WTC11 (cell line): ENCODE measurements at regions not wholly inside any gene's neighbourhood (a gene's known extent, or its start where the extent isn't known, plus 50 kb on each side); places are given as distances from the start of the nearest gene placed in this dataset.

ENCODE experiments used
- ATAC-seq: fragments of 200-7000 bp; cut with Tn5 transposase; 2 replicates; pipeline ENCODE4 v1.10.0; 2021; ENCODE audit warnings: mild to moderate bottlenecking, moderate library complexity
- CTCF ChIA-PET: fragments of 300-600 bp; sonication (Branson Sonifier 250); formaldehyde crosslinking; loops from one replicate; lab custom pipeline; 2021; ENCODE audit warnings: antibody characterized with exemption; lab: Charles Lee
- POLR2A ChIA-PET: fragments of 350-600 bp; sonication (Branson Sonifier 250); formaldehyde crosslinking; loops from one replicate; lab custom pipeline; 2021; ENCODE audit warnings: antibody characterized with exemption; lab: Charles Lee
- DNase-seq: peaks from one replicate; pipeline ENCODE4 v3.0.0; 2021; ENCODE audit warnings: low spot score
- H3K27ac Mint-ChIP-seq: 2 replicates; pipeline ENCODE4 v1.8.0; 2021; ENCODE audit warnings: mixed read lengths
- H3K27me3 Mint-ChIP-seq: 2 replicates; pipeline ENCODE4 v1.8.0; 2021; ENCODE audit warnings: low read depth, mild to moderate bottlenecking, moderate library complexity, mixed read lengths
- H3K36me3 Mint-ChIP-seq: 2 replicates; pipeline ENCODE4 v1.8.0; 2021; ENCODE audit warnings: mixed read lengths
- H3K4me1 Mint-ChIP-seq: 2 replicates; pipeline ENCODE4 v1.8.0; 2022; ENCODE audit warnings: mixed read lengths
- H3K4me3 Mint-ChIP-seq: 2 replicates; pipeline ENCODE4 v1.8.0; 2021; ENCODE audit warnings: mild to moderate bottlenecking, moderate library complexity, mixed read lengths
- H3K9me3 Mint-ChIP-seq: 2 replicates; pipeline ENCODE4 v1.8.0; 2021; ENCODE audit warnings: mixed read lengths
- AR ChIP-seq: fragments of 250-450 bp; sonication (Bioruptor Pico); IDR thresholded peaks from 2 replicates; pipeline ENCODE4 v1.9.0; 2021; ENCODE audit warnings: mild to moderate bottlenecking
- CREB1 ChIP-seq: sonication (generic); formaldehyde crosslinking; IDR thresholded peaks from 2 replicates; pipeline ENCODE4 v1.8.0; 2023; ENCODE audit warnings: mild to moderate bottlenecking, missing genetic modification reagents
- E2F5 ChIP-seq: sonication (generic); formaldehyde crosslinking; IDR thresholded peaks from 2 replicates; pipeline ENCODE4 v1.8.1; 2022; ENCODE audit warnings: mild to moderate bottlenecking, moderate library complexity, missing genetic modification reagents
- FOXP1 ChIP-seq: sonication (generic); formaldehyde crosslinking; IDR thresholded peaks from 2 replicates; pipeline ENCODE4 v1.8.0; 2022; ENCODE audit warnings: missing genetic modification reagents, mild to moderate bottlenecking, moderate library complexity, borderline replicate concordance
- GABPB1 ChIP-seq: sonication (generic); formaldehyde crosslinking; IDR thresholded peaks from 2 replicates; pipeline ENCODE4 v1.8.1; 2023; ENCODE audit warnings: mild to moderate bottlenecking, missing genetic modification reagents
- JUN ChIP-seq: sonication (generic); formaldehyde crosslinking; IDR thresholded peaks from 2 replicates; pipeline ENCODE4 v1.8.0; 2023; ENCODE audit warnings: mild to moderate bottlenecking, missing genetic modification reagents
- KAT7 ChIP-seq: sonication (generic); formaldehyde crosslinking; IDR thresholded peaks from 2 replicates; pipeline ENCODE4 v1.8.1; 2023; ENCODE audit warnings: missing genetic modification reagents, mild to moderate bottlenecking, borderline replicate concordance
- MYBL2 ChIP-seq: sonication (generic); formaldehyde crosslinking; IDR thresholded peaks from 2 replicates; pipeline ENCODE4 v1.8.1; 2023; ENCODE audit warnings: mild to moderate bottlenecking, moderate library complexity, missing genetic modification reagents
- NFYB ChIP-seq: sonication (generic); formaldehyde crosslinking; conservative IDR thresholded peaks from 2 replicates; pipeline ENCODE4 v1.8.0; 2022; ENCODE audit warnings: low read depth, missing genetic modification reagents
- NR1H2 ChIP-seq: sonication (generic); formaldehyde crosslinking; IDR thresholded peaks from 2 replicates; pipeline ENCODE4 v1.9.0; 2021; ENCODE audit warnings: mild to moderate bottlenecking, moderate library complexity, missing genetic modification reagents
- SMAD3 ChIP-seq: sonication (generic); formaldehyde crosslinking; IDR thresholded peaks from 2 replicates; pipeline ENCODE4 v1.8.0; 2022; ENCODE audit warnings: missing genetic modification reagents, mild to moderate bottlenecking, borderline replicate concordance
- SMAD4 ChIP-seq: sonication (generic); formaldehyde crosslinking; IDR thresholded peaks from 2 replicates; pipeline ENCODE4 v1.8.0; 2022; ENCODE audit warnings: mild to moderate bottlenecking, missing genetic modification reagents
- SOX15 ChIP-seq: fragments of 250-450 bp; sonication (Bioruptor Pico); IDR thresholded peaks from 2 replicates; pipeline ENCODE4 v1.9.0; 2021; ENCODE audit warnings: mild to moderate bottlenecking
- SP1 ChIP-seq: sonication (generic); formaldehyde crosslinking; conservative IDR thresholded peaks from 2 replicates; pipeline ENCODE4 v1.8.1; 2022; ENCODE audit warnings: missing genetic modification reagents
- TEAD4 ChIP-seq: sonication (generic); formaldehyde crosslinking; IDR thresholded peaks from 2 replicates; pipeline ENCODE4 v1.8.0; 2022; ENCODE audit warnings: mild to moderate bottlenecking, missing genetic modification reagents
- ZNF219 ChIP-seq: sonication (generic); formaldehyde crosslinking; IDR thresholded peaks from 2 replicates; pipeline ENCODE4 v1.8.0; 2023; ENCODE audit warnings: missing genetic modification reagents, mild to moderate bottlenecking, borderline replicate concordance
- ZNF263 ChIP-seq: sonication (generic); formaldehyde crosslinking; IDR thresholded peaks from 2 replicates; pipeline ENCODE4 v1.8.1; 2022; ENCODE audit warnings: low read depth, mild to moderate bottlenecking, moderate library complexity, missing genetic modification reagents
- ZNF281 ChIP-seq: sonication (generic); formaldehyde crosslinking; IDR thresholded peaks from 2 replicates; pipeline ENCODE4 v1.8.0; 2023; ENCODE audit warnings: mild to moderate bottlenecking, missing genetic modification reagents

- Mint-ChIP-seq H3K27ac (no peak overlapping the region), H3K4me3 (no peak overlapping the region), H3K9me3 (peaks cover 37% of the 10 kb centered on the region), H3K4me1 (peaks cover 17% of the 10 kb centered on the region), H3K36me3 (peaks cover 27% of the 10 kb centered on the region), H3K27me3 (no peaks in the 10 kb centered on the region; the same call in 1 of the 2 replicates)
- TF ChIP-seq ZNF219 (CRISPR knock-in tag) (no peak), GABPB1 (CRISPR knock-in tag) (no peak), E2F5 (CRISPR knock-in tag) (no peak), FOXP1 (CRISPR knock-in tag) (no peak), NR1H2 (CRISPR knock-in tag) (no peak), NFYB (CRISPR knock-in tag) (no peak), SOX15 (CRISPR knock-in tag) (no peak), CREB1 (no peak), JUN (CRISPR knock-in tag) (no peak), ZNF281 (CRISPR knock-in tag) (no peak)
- no peak for DNase-seq
- no peak for ATAC-seq
- ChIA-PET POLR2A (no interaction called here), CTCF (no interaction called here)
Measured at GRCh38 chr2:8244639-8245038, 437.2 kb upstream of the ID2 start.

GRCh38 chr2:8246137-8246536, 435.7 kb upstream of the ID2 start:
- no peak overlapping the region for H3K4me3 Mint-ChIP-seq
- H3K27me3 Mint-ChIP-seq, result peaks cover 3% of the 10 kb centered on the region
- peaks cover 52% of the 10 kb centered on the region for H3K9me3 Mint-ChIP-seq
- no peak for DNase-seq
- CTCF ChIA-PET, result no interaction called here
- H3K36me3 Mint-ChIP-seq, result peaks cover 42% of the 10 kb centered on the region
- H3K27ac Mint-ChIP-seq, result no peak overlapping the region
- peaks cover 3% of the 10 kb centered on the region for H3K4me1 Mint-ChIP-seq
- ATAC-seq, result no peak
- POLR2A ChIA-PET, result no interaction called here
- no peak for TF ChIP-seq MYBL2 (CRISPR knock-in tag)
- TF ChIP-seq SMAD4 (CRISPR knock-in tag), result no peak
- TF ChIP-seq ZNF263 (CRISPR knock-in tag), result no peak
- TF ChIP-seq SMAD3, result no peak
- TF ChIP-seq FOXP1 (CRISPR knock-in tag), result no peak
- TF ChIP-seq SP1 (CRISPR knock-in tag), result no peak
- TF ChIP-seq KAT7 (CRISPR knock-in tag), result no peak

GRCh38 chr2:8247905-8248622, 433.8 kb upstream of the ID2 start:
- POLR2A ChIA-PET, result no interaction called here
- CTCF ChIA-PET, result no interaction called here

More at GRCh38 chr2:8247905-8248622, 433.8 kb upstream of the ID2 start:
- Mint-ChIP-seq H3K36me3 (peaks cover 42% of the 10 kb centered on the region), H3K9me3 (peaks cover 54% of the 10 kb centered on the region), H3K4me3 (no peak overlapping the region), H3K27ac (no peak overlapping the region), H3K4me1 (peaks cover under 1% of the 10 kb centered on the region; the same call in 1 of the 2 replicates), H3K27me3 (peaks cover 7% of the 10 kb centered on the region)
- TF ChIP-seq AR (CRISPR knock-in tag) (no peak), TEAD4 (CRISPR knock-in tag) (no peak)
- ATAC-seq (no peak), DNase-seq (no peak)
